ENCODE measurements at regions not wholly inside any gene's neighbourhood (a gene's known extent, or its start where the extent isn't known, plus 50 kb on each side); places are given as distances from the start of the nearest gene placed in this dataset.

GRCh38 chr4:127479031-127479622 is 153.6 kb upstream of the INTU start:
- TF ChIP-seq CTCF (IDR thresholded peaks at IDR 0.05) (peak in 2 of 4 experiments; percentile 27 to 65), POLR2AphosphoS5 (IDR thresholded peaks at IDR 0.05) (no peak)
